Body of pancreas (tissue), 4 donors: ENCODE measurements at regions not wholly inside any gene's neighbourhood (a gene's known extent, or its start where the extent isn't known, plus 50 kb on each side); places are given as distances from the start of the nearest gene placed in this dataset.

ENCODE experiments used
- POLR2A ChIP-seq, 3 donors: fragments of 450-650 bp; IDR thresholded peaks; one replicate each; pipeline ENCODE4 v1.6.1; 2016; ENCODE audit warnings: antibody characterized with exemption in 3 of 3, mild to moderate bottlenecking in 2 of 3
- TF ChIP-seq, protein P1 (sequence below), 7 experiments: fragments of 450-650 bp in 4 of 7; fragments of 200-600 bp in 3 of 7; sonication (generic) in 3 of 7; IDR thresholded peaks; one replicate each; pipeline ENCODE4 v1.5.1; 2016 to 2019; ENCODE audit warnings: antibody characterized with exemption in 7 of 7

DNA sequence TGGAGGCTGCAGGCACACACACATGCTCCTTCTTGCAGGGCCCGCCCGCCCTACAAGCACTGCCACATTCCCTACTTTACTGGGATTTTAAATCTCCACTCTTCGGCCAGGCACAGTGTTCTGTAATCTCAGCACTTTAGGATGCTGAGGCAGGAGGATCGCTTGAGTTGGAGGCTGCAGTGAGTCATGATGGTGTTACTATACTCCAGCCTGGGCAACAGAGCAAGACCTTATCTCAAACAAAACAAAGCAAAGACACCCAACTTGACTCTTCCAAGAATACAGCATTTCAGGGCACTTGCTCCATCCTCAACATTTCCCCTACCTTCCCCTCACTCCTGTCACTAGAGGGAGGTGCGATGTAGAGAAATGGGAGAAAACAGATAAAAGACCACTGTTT, 194.0 kb downstream of the MYLK4 start:
- TF ChIP-seq, protein P1, sequence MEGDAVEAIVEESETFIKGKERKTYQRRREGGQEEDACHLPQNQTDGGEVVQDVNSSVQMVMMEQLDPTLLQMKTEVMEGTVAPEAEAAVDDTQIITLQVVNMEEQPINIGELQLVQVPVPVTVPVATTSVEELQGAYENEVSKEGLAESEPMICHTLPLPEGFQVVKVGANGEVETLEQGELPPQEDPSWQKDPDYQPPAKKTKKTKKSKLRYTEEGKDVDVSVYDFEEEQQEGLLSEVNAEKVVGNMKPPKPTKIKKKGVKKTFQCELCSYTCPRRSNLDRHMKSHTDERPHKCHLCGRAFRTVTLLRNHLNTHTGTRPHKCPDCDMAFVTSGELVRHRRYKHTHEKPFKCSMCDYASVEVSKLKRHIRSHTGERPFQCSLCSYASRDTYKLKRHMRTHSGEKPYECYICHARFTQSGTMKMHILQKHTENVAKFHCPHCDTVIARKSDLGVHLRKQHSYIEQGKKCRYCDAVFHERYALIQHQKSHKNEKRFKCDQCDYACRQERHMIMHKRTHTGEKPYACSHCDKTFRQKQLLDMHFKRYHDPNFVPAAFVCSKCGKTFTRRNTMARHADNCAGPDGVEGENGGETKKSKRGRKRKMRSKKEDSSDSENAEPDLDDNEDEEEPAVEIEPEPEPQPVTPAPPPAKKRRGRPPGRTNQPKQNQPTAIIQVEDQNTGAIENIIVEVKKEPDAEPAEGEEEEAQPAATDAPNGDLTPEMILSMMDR (IDR thresholded peaks at IDR 0.05), result no peak
- no peak for TF ChIP-seq POLR2A (IDR thresholded peaks at IDR 0.05)
